Tibial nerve (tissue), 4 donors: ENCODE measurements at regions not wholly inside any gene's neighbourhood (a gene's known extent, or its start where the extent isn't known, plus 50 kb on each side); places are given as distances from the start of the nearest gene placed in this dataset.

ENCODE experiments used
- DNase-seq, 2 donors: peaks; one replicate each; pipeline ENCODE4 v3.0.0-alpha.2; 2019; ENCODE audit warnings: low spot score in 2 of 2
- H3K27ac ChIP-seq, 4 donors: fragments of 200-600 bp; sonication (generic) in 3 of 4; one replicate each; pipeline ENCODE4 v1.5.1; 2017 to 2019; ENCODE audit warnings: mild to moderate bottlenecking in 1 of 4
- H3K27me3 ChIP-seq, 2 donors: fragments of 200-600 bp; sonication (generic) in 1 of 2; one replicate each; pipeline versions ENCODE4 v1.5.1 to v1.6.0; 2017 to 2019
- H3K36me3 ChIP-seq, 3 donors: fragments of 200-600 bp; sonication (generic); one replicate each; pipeline ENCODE4 v1.5.1; 2018 to 2019
- H3K4me1 ChIP-seq, 4 donors: fragments of 200-600 bp; sonication (generic) in 3 of 4; one replicate each; pipeline ENCODE4 v1.5.1; 2017 to 2019
- H3K4me3 ChIP-seq, 4 donors: fragments of 200-600 bp; sonication (generic) in 3 of 4; one replicate each; pipeline ENCODE4 v1.5.1; 2017 to 2019; ENCODE audit warnings: mild to moderate bottlenecking in 1 of 4, moderate library complexity in 1 of 4
- H3K9me3 ChIP-seq, 4 donors: fragments of 200-600 bp; sonication (generic) in 3 of 4; one replicate each; pipeline ENCODE4 v1.5.1; 2017 to 2019
- EP300 ChIP-seq, 2 donors: sonication (generic); formaldehyde crosslinking; IDR thresholded peaks; one replicate each; pipeline ENCODE4 v1.6.1; 2017; ENCODE audit warnings: antibody characterized with exemption in 2 of 2, mild to moderate bottlenecking in 1 of 2
- POLR2A ChIP-seq, 2 donors: fragments of 450-650 bp; IDR thresholded peaks; one replicate each; pipeline ENCODE4 v1.6.1; 2017; ENCODE audit warnings: antibody characterized with exemption in 2 of 2, mild to moderate bottlenecking in 2 of 2, moderate library complexity in 2 of 2
- WGBS, 2 donors: methylation state at CpG; one replicate each; pipeline ENCODE4 v1.1.5; 2018; 5-methylcytosine and 5-hydroxymethylcytosine counted together
- TF ChIP-seq, protein P1 (sequence below), 5 experiments: fragments of 200-600 bp in 3 of 5; fragments of 450-650 bp in 2 of 5; sonication (generic) in 3 of 5; IDR thresholded peaks; one replicate each; pipeline ENCODE4 v1.5.1; 2016 to 2019; ENCODE audit warnings: antibody characterized with exemption in 5 of 5, mild to moderate bottlenecking in 3 of 5, moderate library complexity in 2 of 5

DNA sequence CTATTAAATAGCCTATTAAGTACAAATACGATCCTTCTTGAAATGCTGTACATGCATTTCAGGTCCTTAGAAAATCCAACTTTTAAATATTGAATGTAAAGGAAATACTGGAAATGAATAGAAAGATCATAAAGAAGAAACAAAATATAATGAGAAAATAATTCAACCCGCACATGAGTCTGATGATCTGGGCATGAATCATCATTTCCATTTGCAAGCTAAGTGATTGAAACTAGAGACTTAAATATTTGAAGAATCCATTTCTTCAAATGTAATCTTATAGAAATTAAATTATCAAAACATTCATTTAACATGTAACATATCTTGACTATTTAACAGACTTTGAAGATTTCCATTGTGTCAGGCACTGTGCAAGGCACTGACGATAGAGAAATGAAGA is 977.0 kb downstream of the TFAP2A start:
- H3K4me3 ChIP-seq: no peak overlapping the region
- H3K27ac ChIP-seq: no peak overlapping the region
- no peaks in the 10 kb centered on the region for H3K27me3 ChIP-seq
- 90 to 94% methylated on average over 3 of the region's 3 CpGs for WGBS, 2 donors
- H3K36me3 ChIP-seq: no peaks in the 10 kb centered on the region
- DNase-seq: no peak
- no peak for TF ChIP-seq POLR2A (IDR thresholded peaks at IDR 0.05)
- TF ChIP-seq, protein P1, sequence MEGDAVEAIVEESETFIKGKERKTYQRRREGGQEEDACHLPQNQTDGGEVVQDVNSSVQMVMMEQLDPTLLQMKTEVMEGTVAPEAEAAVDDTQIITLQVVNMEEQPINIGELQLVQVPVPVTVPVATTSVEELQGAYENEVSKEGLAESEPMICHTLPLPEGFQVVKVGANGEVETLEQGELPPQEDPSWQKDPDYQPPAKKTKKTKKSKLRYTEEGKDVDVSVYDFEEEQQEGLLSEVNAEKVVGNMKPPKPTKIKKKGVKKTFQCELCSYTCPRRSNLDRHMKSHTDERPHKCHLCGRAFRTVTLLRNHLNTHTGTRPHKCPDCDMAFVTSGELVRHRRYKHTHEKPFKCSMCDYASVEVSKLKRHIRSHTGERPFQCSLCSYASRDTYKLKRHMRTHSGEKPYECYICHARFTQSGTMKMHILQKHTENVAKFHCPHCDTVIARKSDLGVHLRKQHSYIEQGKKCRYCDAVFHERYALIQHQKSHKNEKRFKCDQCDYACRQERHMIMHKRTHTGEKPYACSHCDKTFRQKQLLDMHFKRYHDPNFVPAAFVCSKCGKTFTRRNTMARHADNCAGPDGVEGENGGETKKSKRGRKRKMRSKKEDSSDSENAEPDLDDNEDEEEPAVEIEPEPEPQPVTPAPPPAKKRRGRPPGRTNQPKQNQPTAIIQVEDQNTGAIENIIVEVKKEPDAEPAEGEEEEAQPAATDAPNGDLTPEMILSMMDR (IDR thresholded peaks at IDR 0.05): no peak
- TF ChIP-seq EP300 (IDR thresholded peaks at IDR 0.05): no peak
- H3K9me3 ChIP-seq: peaks cover 0 to 3% (median 0%) of the 10 kb centered on the region in 4 donors
- no peaks in the 10 kb centered on the region for H3K4me1 ChIP-seq

DNA sequence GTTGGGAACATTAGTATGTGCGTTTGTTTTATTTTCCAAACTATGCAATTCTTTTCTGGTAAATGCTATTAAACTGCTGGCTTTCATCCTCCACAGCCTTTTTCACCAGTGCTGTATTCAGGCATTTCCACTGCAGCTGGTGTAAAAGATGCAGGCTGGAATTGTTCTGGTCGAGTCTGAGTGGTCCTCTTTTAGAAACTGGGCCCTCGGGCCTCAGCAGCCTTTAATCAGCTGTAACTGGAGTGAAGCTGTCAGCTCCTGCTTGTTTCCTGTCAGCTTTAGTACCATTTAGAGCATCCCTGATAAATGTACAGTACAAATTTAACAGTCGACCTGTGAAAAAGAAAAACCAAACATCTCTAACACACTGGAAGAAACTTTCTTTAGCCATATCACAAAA is 979.6 kb downstream of the TFAP2A start:
- Histone ChIP-seq H3K9me3 (no peaks in the 10 kb centered on the region), H3K36me3 (no peaks in the 10 kb centered on the region), H3K27me3 (no peaks in the 10 kb centered on the region), H3K4me3 (no peak overlapping the region), H3K4me1 (no peaks in the 10 kb centered on the region), H3K27ac (no peak overlapping the region)
- TF ChIP-seq EP300 (IDR thresholded peaks at IDR 0.05) (no peak), POLR2A (IDR thresholded peaks at IDR 0.05) (no peak)
- TF ChIP-seq, protein P1 (IDR thresholded peaks at IDR 0.05): no peak
- DNase-seq: no peak
- WGBS, 2 donors: 44 to 53% methylated on average over 4 of the region's 4 CpGs

DNA sequence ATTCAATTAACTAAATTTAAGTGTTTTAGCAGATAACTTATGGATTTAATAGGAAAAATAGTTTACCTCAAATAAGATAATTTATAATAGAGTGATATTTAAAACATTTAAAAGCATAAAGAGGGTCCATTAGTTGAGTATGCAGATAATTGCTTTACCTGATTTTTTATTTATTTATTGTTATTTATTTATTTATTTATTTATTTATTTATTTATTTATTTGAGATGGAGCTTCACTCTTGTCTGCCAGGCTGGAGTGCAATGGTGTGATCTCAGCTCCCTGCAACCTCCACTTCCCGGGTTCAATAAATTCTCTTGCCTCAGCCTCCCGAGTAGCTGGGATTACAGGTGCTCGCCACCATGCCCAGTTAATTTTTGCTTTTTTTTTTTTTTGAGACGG is 982.9 kb downstream of the TFAP2A start:
- H3K27me3 ChIP-seq: no peaks in the 10 kb centered on the region
- no peaks in the 10 kb centered on the region for H3K9me3 ChIP-seq
- TF ChIP-seq, protein P1 (IDR thresholded peaks at IDR 0.05): no peak
- TF ChIP-seq EP300 (IDR thresholded peaks at IDR 0.05) (no peak), POLR2A (IDR thresholded peaks at IDR 0.05) (no peak)
- DNase-seq: no peak
- WGBS, 2 donors: 91 to 98% methylated on average over 4 of the region's 4 CpGs
- H3K27ac ChIP-seq: no peak overlapping the region
- H3K4me3 ChIP-seq: no peak overlapping the region
- no peaks in the 10 kb centered on the region for H3K4me1 ChIP-seq
- H3K36me3 ChIP-seq: no peaks in the 10 kb centered on the region

DNA sequence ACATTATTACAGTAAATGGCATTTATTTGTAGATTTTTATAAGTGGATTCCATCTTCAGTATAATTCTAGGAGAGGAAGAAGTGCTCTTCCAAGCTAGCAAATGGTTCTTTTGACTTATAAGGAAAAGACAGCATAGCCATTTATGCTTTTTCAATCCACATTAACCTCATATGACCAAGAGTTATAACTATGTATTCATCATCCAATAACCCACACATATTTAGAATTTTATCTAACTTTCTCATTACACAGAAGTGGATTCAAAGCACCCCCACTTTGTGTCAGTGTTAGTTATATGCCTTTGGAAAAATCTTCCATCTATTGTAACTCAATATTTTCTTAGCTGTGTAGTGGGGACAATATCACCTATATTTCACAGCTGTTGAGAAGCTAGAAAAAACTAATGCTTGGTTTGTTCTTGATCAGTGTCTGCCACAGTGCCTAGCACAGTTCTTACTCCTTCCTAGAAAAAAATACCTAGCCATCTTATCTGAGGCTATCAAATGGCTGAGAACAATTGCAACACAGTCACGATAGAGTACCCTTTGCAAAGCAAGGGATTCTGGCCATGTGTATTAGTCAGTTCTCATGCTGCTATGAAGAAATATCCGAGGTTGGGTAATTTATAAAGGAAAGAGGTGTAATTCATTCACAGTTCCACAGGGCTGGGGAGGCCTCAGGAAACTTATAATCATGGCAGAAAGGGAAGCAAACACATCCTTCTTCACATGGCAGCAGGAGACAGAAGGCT is 986.3 kb downstream of the TFAP2A start:
- 73 to 83% methylated on average over 2 of the region's 2 CpGs for WGBS, 2 donors
- Histone ChIP-seq H3K27ac (no peak overlapping the region), H3K27me3 (no peaks in the 10 kb centered on the region), H3K4me3 (no peak overlapping the region), H3K4me1 (no peaks in the 10 kb centered on the region), H3K9me3 (no peaks in the 10 kb centered on the region), H3K36me3 (no peaks in the 10 kb centered on the region)
- DNase-seq: no peak
- TF ChIP-seq, protein P1 (IDR thresholded peaks at IDR 0.05): no peak
- TF ChIP-seq EP300 (IDR thresholded peaks at IDR 0.05) (no peak), POLR2A (IDR thresholded peaks at IDR 0.05) (no peak)

DNA sequence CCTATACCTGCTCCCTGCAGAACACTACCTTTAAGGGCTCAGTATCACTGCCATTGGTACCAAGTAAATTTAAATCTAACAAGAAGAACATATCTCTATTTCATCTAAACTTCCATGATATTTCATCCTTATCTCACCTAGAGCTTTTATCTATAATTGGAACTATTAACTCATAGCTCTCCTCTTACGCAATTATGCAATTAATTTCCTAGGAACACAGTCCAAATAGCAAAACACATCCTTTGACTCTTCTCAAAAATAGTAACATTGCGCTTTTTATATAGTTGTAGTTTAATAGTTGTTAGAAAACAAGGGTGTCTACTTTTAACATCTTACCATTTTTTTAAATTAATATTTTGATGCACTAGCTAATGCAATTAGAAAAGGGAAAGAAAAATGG is 986.8 kb upstream of the SLC35B3 start:
- no peaks in the 10 kb centered on the region for H3K4me1 ChIP-seq
- H3K9me3 ChIP-seq: no peaks in the 10 kb centered on the region
- H3K27me3 ChIP-seq: no peaks in the 10 kb centered on the region
- no peak for DNase-seq
- no peak overlapping the region for H3K4me3 ChIP-seq
- no peak overlapping the region for H3K27ac ChIP-seq
- no peak for TF ChIP-seq POLR2A (IDR thresholded peaks at IDR 0.05)
- TF ChIP-seq, protein P1 (IDR thresholded peaks at IDR 0.05): no peak
- TF ChIP-seq EP300 (IDR thresholded peaks at IDR 0.05): no peak
- no peaks in the 10 kb centered on the region for H3K36me3 ChIP-seq
- WGBS, 2 donors: 94 to 95% methylated on average over 2 of the region's 2 CpGs
